B cell (primary cell): ENCODE measurements at regions not wholly inside any gene's neighbourhood (a gene's known extent, or its start where the extent isn't known, plus 50 kb on each side); places are given as distances from the start of the nearest gene placed in this dataset. TPM values are rescaled to one million over a fixed set of nuclear protein-coding genes. Genes with fewer than 3 reads are reported as not detected.

Experiments
- ATAC-seq: fragments of 200-7000 bp; cut with Tn5 transposase; one replicate; pipeline ENCODE4 v1.10.0; 2021; ENCODE audit warnings: low read depth, mild to moderate bottlenecking, moderate number of reproducible peaks, moderate library complexity
- CTCF ChIA-PET: fragments of 350-600 bp; sonication (Branson Sonifier 250); formaldehyde crosslinking; loops from one replicate; lab custom pipeline; 2021; ENCODE audit warnings: antibody characterized with exemption, inconsistent platforms; lab: Charles Lee
- POLR2A ChIA-PET: fragments of 350-600 bp; sonication (Branson Sonifier 250); formaldehyde crosslinking; loops from one replicate; lab custom pipeline; 2021; ENCODE audit warnings: antibody characterized with exemption; lab: Charles Lee
- DNase-seq: peaks from one replicate; pipeline ENCODE4 v3.0.0; 2013
- H2AFZ ChIP-seq: 2 replicates; pipeline ENCODE4 v1.6.1; 2012; ENCODE audit warnings: mild to moderate bottlenecking, low read depth, low read length; ENCODE audit not compliant: insufficient read depth, poor library complexity, severe bottlenecking
- H3K27ac ChIP-seq, 2 donors: 1 replicate in 1 of 2; 2 replicates in 1 of 2; pipeline ENCODE4 v1.5.1; 2012 to 2013; ENCODE audit warnings: low read length in 2 of 2, mild to moderate bottlenecking in 2 of 2, moderate library complexity in 1 of 2
- H3K27me3 ChIP-seq, 4 experiments: fragments of 200-600 bp in 1 of 4; sonication (generic) in 1 of 4; replicated peaks in 1 of 4; 1 replicate in 2 of 4; 2 replicates in 2 of 4; pipeline versions ENCODE4 v1.6.1 to v1.7.0; 2013 to 2016; ENCODE audit warnings: low read length in 3 of 4, mild to moderate bottlenecking in 2 of 4, mixed read lengths in 1 of 4, moderate library complexity in 1 of 4; ENCODE audit not compliant: insufficient read depth in 4 of 4, control insufficient read depth in 3 of 4; ENCODE audit errors: control extremely low read depth in 1 of 4
- H3K36me3 ChIP-seq, 2 experiments: replicated peaks in 1 of 2; 1 replicate in 1 of 2; 2 replicates in 1 of 2; pipeline versions ENCODE4 v1.6.1 to v1.7.1; 2013; ENCODE audit warnings: low read length in 1 of 2; ENCODE audit not compliant: insufficient read depth in 2 of 2, control insufficient read depth in 1 of 2; ENCODE audit errors: control extremely low read depth in 1 of 2, extremely low read depth in 1 of 2
- H3K4me1 ChIP-seq, 2 donors: fragments of 200-600 bp in 1 of 2; sonication (generic) in 1 of 2; 1 replicate in 1 of 2; 2 replicates in 1 of 2; pipeline versions ENCODE4 v1.5.1 to v1.6.1; 2013 to 2017; ENCODE audit warnings: low read length in 2 of 2; ENCODE audit not compliant: control insufficient read depth in 2 of 2, insufficient read depth in 2 of 2
- H3K4me2 ChIP-seq: replicated peaks from 2 replicates; pipeline ENCODE3; 2012; ENCODE audit warnings: mild to moderate bottlenecking, low read depth, low read length; ENCODE audit not compliant: poor library complexity, severe bottlenecking
- H3K4me3 ChIP-seq, 5 experiments: fragments of 200-600 bp in 1 of 5; sonication (generic) in 1 of 5; 1 replicate in 3 of 5; 2 replicates in 2 of 5; pipeline versions ENCODE4 v1.5.1 to v1.7.0; 2011 to 2016; ENCODE audit warnings: low read length in 4 of 5, mild to moderate bottlenecking in 4 of 5, low read depth in 2 of 5, control low read depth in 1 of 5, moderate library complexity in 1 of 5; ENCODE audit not compliant: insufficient read depth in 1 of 5; ENCODE audit errors: control extremely low read depth in 1 of 5, extremely low read depth in 1 of 5
- H3K79me2 ChIP-seq: fragments of 200-600 bp; sonication (generic); one replicate; pipeline ENCODE4 v1.6.0; 2016; ENCODE audit warnings: low read length; ENCODE audit not compliant: control insufficient read depth, insufficient read depth
- H3K9ac ChIP-seq: fragments of 200-600 bp; sonication (generic); 2 replicates; pipeline ENCODE4 v1.6.1; 2017; ENCODE audit warnings: mild to moderate bottlenecking, low read length, moderate library complexity
- H3K9me3 ChIP-seq, 3 donors: one replicate each; pipeline versions ENCODE4 v1.6.1 to v1.7.1; 2013; ENCODE audit warnings: low read length in 2 of 3; ENCODE audit not compliant: control insufficient read depth in 2 of 3, insufficient read depth in 1 of 3; ENCODE audit errors: control extremely low read depth in 1 of 3
- H4K20me1 ChIP-seq: 2 replicates; pipeline ENCODE4 v1.6.0; 2012; ENCODE audit warnings: mild to moderate bottlenecking, low read length; ENCODE audit not compliant: insufficient read depth, control insufficient read depth, poor library complexity, severe bottlenecking
- H3K27ac Mint-ChIP-seq: one replicate; pipeline ENCODE4 v1.8.0; 2021; ENCODE audit warnings: mixed read lengths
- H3K27me3 Mint-ChIP-seq: one replicate; pipeline ENCODE4 v1.8.0; 2021; ENCODE audit warnings: mixed read lengths
- H3K4me1 Mint-ChIP-seq: one replicate; pipeline ENCODE4 v1.8.0; 2021; ENCODE audit warnings: mixed read lengths
- H3K4me3 Mint-ChIP-seq: one replicate; pipeline ENCODE4 v1.8.0; 2021; ENCODE audit warnings: mixed read lengths
- H3K9me3 Mint-ChIP-seq: one replicate; pipeline ENCODE4 v1.8.0; 2022; ENCODE audit warnings: mixed read lengths; ENCODE audit not compliant: insufficient read depth
- EZH2 ChIP-seq: IDR thresholded peaks from 2 replicates; pipeline ENCODE4 v1.6.1; 2012; ENCODE audit warnings: borderline replicate concordance, low read depth, mild to moderate bottlenecking, moderate library complexity, low read length; ENCODE audit not compliant: insufficient read depth, poor library complexity, severe bottlenecking
- WGBS: methylation state at CpG from one replicate; pipeline ENCODE4 v1.1.5; 2013; ENCODE audit warnings: missing lambda C conversion rate; ENCODE audit not compliant: insufficient coverage; 5-methylcytosine and 5-hydroxymethylcytosine counted together
- intact Hi-C: fragments of 100-400 bp; cut with micrococcal nuclease; formaldehyde crosslinking; loops from one replicate; pipeline ENCODE4 v1.10.0; 2022
- small RNA-seq: library from RNA; depleted of rRNA; stranded (forward); fragments of <200 nt; gene quantifications from one replicate; pipeline ENCODE3, GENCODE V24; 2012; ENCODE audit warnings: low replicate concordance, low read depth; ENCODE audit not compliant: insufficient read length
- TF ChIP-seq, protein P1 (sequence below): fragments of 200-600 bp; IDR thresholded peaks from one replicate; pipeline ENCODE4 v1.8.0; 2022; ENCODE audit warnings: antibody characterized with exemption, mild to moderate bottlenecking

DNA sequence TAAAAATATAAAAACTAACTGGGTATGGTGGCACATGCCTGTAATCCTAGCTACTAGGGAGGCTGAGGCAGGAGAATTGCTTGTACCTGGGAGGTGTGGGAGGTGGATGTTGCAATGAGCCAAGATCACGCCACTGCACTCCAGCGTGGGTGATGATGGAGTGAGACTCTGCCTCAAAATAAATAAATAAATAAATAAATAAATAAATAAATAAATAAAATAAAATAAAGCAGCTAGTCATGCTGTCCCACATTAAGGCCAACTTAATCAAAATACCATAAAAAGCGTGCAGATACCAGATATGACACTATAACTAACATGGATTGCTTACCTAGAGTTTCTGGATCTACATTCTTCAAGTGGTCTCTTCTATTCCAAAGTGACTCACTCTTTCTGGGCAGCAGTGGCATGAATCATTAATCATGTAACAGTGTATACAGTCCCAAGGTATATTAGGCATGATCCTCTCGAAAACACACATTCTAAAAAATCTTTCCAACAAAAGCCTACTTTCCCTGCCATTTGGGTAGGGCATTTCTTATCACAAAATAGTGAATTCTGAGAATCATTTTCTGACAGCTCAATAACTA, 187.1 kb downstream of the ELAVL2 start:
- H3K27ac Mint-ChIP-seq: no peak overlapping the region
- Histone ChIP-seq H3K79me2 (no peaks in the 10 kb centered on the region), H3K4me1 (no peaks in the 10 kb centered on the region), H3K36me3 (no peaks in the 10 kb centered on the region), H3K27me3 (no peaks in the 10 kb centered on the region), H4K20me1 (no peaks in the 10 kb centered on the region), H3K9ac (no peak overlapping the region), H3K9me3 (no peaks in the 10 kb centered on the region), H3K27ac (no peak overlapping the region), H2AFZ (no peak overlapping the region), H3K4me3 (no peak overlapping the region), H3K4me2 (no peak overlapping the region)
- no peaks in the 10 kb centered on the region for H3K4me1 Mint-ChIP-seq
- TF ChIP-seq, protein P1, sequence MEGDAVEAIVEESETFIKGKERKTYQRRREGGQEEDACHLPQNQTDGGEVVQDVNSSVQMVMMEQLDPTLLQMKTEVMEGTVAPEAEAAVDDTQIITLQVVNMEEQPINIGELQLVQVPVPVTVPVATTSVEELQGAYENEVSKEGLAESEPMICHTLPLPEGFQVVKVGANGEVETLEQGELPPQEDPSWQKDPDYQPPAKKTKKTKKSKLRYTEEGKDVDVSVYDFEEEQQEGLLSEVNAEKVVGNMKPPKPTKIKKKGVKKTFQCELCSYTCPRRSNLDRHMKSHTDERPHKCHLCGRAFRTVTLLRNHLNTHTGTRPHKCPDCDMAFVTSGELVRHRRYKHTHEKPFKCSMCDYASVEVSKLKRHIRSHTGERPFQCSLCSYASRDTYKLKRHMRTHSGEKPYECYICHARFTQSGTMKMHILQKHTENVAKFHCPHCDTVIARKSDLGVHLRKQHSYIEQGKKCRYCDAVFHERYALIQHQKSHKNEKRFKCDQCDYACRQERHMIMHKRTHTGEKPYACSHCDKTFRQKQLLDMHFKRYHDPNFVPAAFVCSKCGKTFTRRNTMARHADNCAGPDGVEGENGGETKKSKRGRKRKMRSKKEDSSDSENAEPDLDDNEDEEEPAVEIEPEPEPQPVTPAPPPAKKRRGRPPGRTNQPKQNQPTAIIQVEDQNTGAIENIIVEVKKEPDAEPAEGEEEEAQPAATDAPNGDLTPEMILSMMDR: no peak
- no peak for TF ChIP-seq EZH2
- intact Hi-C loops: loop anchor here (10.0 kb wide), 1 partner anchor 64 kb away; no protein-coding TSS in a partner anchor
- POLR2A ChIA-PET: no interaction called here
- no peaks in the 10 kb centered on the region for H3K9me3 Mint-ChIP-seq
- DNase-seq (no peak), ATAC-seq (no peak)
- 78% methylated on average over 1 of the region's 4 CpGs for WGBS
- H3K27me3 Mint-ChIP-seq: no peaks in the 10 kb centered on the region
- H3K4me3 Mint-ChIP-seq: no peak overlapping the region
- CTCF ChIA-PET: no interaction called here

Small RNAs in the stretch of these regions (small RNA-seq; reads per million reads assigned to genes)
- not detected for gene SUMO2P2
